A549 (cell line): ENCODE measurements at regions not wholly inside any gene's neighbourhood (a gene's known extent, or its start where the extent isn't known, plus 50 kb on each side); places are given as distances from the start of the nearest gene placed in this dataset.

Experiments used
- POLR2A ChIP-seq: IDR thresholded peaks from 2 replicates; pipeline ENCODE4 v1.6.1; 2012; ENCODE audit warnings: mild to moderate bottlenecking, low read length
- TF ChIP-seq, protein P1 (sequence below): fragments of >200 bp; sonication (Bioruptor Twin); formaldehyde crosslinking; IDR thresholded peaks from 3 replicates; pipeline ENCODE4 v1.5.1; 2016
- TF ChIP-seq, protein P2 (sequence below): fragments of >200 bp; sonication (Bioruptor Twin); formaldehyde crosslinking; IDR thresholded peaks from 3 replicates; pipeline ENCODE4 v1.6.1; 2016

DNA sequence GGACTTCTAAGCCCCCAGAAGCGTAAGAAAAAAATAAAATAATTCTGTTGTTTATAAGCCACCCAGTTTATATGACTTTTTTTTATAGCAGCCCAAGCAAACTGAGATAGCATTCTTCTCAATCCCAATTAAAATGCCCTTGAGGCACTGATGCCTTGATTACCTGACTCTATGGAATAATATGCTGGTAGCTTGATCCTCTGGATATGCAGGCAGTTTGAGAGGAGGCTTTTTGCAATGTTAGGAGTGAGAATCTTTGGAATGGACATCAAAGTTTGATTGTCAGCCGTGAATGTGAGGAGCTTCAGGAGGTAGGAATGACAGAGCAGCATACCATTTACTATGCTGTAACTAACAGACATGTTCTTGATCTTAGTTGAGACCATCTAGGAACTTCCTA is 275.6 kb downstream of the AASDHPPT start:
- TF ChIP-seq, protein P1, sequence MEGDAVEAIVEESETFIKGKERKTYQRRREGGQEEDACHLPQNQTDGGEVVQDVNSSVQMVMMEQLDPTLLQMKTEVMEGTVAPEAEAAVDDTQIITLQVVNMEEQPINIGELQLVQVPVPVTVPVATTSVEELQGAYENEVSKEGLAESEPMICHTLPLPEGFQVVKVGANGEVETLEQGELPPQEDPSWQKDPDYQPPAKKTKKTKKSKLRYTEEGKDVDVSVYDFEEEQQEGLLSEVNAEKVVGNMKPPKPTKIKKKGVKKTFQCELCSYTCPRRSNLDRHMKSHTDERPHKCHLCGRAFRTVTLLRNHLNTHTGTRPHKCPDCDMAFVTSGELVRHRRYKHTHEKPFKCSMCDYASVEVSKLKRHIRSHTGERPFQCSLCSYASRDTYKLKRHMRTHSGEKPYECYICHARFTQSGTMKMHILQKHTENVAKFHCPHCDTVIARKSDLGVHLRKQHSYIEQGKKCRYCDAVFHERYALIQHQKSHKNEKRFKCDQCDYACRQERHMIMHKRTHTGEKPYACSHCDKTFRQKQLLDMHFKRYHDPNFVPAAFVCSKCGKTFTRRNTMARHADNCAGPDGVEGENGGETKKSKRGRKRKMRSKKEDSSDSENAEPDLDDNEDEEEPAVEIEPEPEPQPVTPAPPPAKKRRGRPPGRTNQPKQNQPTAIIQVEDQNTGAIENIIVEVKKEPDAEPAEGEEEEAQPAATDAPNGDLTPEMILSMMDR = no peak
- no peak for TF ChIP-seq POLR2A
- TF ChIP-seq, protein P2, sequence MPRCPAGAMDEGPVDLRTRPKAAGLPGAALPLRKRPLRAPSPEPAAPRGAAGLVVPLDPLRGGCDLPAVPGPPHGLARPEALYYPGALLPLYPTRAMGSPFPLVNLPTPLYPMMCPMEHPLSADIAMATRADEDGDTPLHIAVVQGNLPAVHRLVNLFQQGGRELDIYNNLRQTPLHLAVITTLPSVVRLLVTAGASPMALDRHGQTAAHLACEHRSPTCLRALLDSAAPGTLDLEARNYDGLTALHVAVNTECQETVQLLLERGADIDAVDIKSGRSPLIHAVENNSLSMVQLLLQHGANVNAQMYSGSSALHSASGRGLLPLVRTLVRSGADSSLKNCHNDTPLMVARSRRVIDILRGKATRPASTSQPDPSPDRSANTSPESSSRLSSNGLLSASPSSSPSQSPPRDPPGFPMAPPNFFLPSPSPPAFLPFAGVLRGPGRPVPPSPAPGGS = no peak
